OCI-LY3 (cell line): ENCODE measurements at regions not wholly inside any gene's neighbourhood (a gene's known extent, or its start where the extent isn't known, plus 50 kb on each side); places are given as distances from the start of the nearest gene placed in this dataset.

Experiments
- EZH2phosphoT487 ChIP-seq: fragments of 200-600 bp; shearing (Covaris generic); IDR thresholded peaks from 2 replicates; pipeline ENCODE4 v1.6.1; 2018; ENCODE audit warnings: antibody characterized with exemption, mixed run types, low read depth
- TF ChIP-seq, protein P1 (sequence below): fragments of 200-600, 300-600 bp; sonication (generic); IDR thresholded peaks from 2 replicates; pipeline ENCODE4 v1.5.1; 2014; ENCODE audit warnings: antibody characterized with exemption, low read length, low read depth

DNA sequence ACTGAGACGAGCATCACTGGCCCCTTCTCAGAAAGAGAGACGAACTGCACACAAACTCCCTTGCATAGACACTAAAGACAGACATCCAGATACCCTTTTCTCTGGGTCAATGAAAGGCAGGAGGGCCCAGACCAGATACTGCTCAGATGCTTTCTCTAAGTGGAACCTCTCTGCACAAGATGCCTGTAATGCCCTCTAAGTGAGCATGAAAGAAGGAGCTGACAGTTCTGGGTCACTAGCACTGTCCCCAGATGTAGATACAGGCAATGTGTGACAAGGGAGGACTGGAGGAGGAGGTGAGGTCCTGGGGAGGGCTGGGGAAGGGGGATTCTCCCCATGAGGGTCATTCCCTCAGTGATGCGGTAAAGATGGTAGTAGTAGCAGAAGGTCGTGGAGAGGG, 501.0 kb upstream of the CDH11 start:
- TF ChIP-seq, protein P1, sequence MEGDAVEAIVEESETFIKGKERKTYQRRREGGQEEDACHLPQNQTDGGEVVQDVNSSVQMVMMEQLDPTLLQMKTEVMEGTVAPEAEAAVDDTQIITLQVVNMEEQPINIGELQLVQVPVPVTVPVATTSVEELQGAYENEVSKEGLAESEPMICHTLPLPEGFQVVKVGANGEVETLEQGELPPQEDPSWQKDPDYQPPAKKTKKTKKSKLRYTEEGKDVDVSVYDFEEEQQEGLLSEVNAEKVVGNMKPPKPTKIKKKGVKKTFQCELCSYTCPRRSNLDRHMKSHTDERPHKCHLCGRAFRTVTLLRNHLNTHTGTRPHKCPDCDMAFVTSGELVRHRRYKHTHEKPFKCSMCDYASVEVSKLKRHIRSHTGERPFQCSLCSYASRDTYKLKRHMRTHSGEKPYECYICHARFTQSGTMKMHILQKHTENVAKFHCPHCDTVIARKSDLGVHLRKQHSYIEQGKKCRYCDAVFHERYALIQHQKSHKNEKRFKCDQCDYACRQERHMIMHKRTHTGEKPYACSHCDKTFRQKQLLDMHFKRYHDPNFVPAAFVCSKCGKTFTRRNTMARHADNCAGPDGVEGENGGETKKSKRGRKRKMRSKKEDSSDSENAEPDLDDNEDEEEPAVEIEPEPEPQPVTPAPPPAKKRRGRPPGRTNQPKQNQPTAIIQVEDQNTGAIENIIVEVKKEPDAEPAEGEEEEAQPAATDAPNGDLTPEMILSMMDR = no peak
- no peak for TF ChIP-seq EZH2phosphoT487
